AG09309 (cell line): ENCODE measurements at regions not wholly inside any gene's neighbourhood (a gene's known extent, or its start where the extent isn't known, plus 50 kb on each side); places are given as distances from the start of the nearest gene placed in this dataset.

Experiments used
- DNase-seq: peaks from one replicate; pipeline ENCODE4 v3.0.0-alpha.2; 2010; ENCODE audit warnings: low read depth
- H3K4me3 ChIP-seq: 2 replicates; pipeline ENCODE4 v1.5.1; 2011; ENCODE audit warnings: mild to moderate bottlenecking, low read depth, low read length, moderate library complexity; ENCODE audit not compliant: control insufficient read depth
- CTCF ChIP-seq: IDR thresholded peaks from 2 replicates; pipeline ENCODE4 v1.5.1; 2011; ENCODE audit warnings: mild to moderate bottlenecking, low read depth, low read length, inconsistent platforms; ENCODE audit not compliant: insufficient read depth, control insufficient read depth; ENCODE audit errors: missing control alignments

GRCh38 chr6:131381052-131381708 lies 191.8 kb upstream of the ARG1 start:
- no peak for DNase-seq
- H3K4me3 ChIP-seq = no peak overlapping the region

DNA sequence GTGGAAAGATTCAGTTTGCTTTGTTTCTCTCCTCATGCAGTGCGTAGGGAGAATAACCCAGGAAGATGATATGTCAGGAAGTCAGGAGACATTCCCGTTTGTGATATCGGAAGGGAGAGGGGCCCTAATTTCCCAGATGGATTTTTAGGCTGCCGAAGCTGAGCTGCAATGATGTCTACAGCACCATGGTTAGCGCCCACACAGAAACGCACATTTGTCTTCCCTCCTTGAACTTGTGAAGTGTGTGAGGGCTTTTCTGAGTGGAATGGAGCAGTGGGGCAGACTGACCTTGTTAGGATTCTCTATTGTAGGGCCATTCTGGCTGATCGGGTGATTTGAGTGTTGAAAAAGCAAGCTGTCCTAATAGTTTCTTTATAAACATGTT lies 191.3 kb upstream of the ARG1 start:
- H3K4me3 ChIP-seq = no peak overlapping the region
- no peak for TF ChIP-seq CTCF
- no peak for DNase-seq

More at GRCh38 chr6:131381052-131381708, 191.8 kb upstream of the ARG1 start:
- no peak for TF ChIP-seq CTCF

- no peak for TF ChIP-seq CTCF
- H3K4me3 ChIP-seq = no peak overlapping the region
- DNase-seq = no peak
Observed at GRCh38 chr6:131382631-131383030, 190.4 kb upstream of the ARG1 start.

DNA sequence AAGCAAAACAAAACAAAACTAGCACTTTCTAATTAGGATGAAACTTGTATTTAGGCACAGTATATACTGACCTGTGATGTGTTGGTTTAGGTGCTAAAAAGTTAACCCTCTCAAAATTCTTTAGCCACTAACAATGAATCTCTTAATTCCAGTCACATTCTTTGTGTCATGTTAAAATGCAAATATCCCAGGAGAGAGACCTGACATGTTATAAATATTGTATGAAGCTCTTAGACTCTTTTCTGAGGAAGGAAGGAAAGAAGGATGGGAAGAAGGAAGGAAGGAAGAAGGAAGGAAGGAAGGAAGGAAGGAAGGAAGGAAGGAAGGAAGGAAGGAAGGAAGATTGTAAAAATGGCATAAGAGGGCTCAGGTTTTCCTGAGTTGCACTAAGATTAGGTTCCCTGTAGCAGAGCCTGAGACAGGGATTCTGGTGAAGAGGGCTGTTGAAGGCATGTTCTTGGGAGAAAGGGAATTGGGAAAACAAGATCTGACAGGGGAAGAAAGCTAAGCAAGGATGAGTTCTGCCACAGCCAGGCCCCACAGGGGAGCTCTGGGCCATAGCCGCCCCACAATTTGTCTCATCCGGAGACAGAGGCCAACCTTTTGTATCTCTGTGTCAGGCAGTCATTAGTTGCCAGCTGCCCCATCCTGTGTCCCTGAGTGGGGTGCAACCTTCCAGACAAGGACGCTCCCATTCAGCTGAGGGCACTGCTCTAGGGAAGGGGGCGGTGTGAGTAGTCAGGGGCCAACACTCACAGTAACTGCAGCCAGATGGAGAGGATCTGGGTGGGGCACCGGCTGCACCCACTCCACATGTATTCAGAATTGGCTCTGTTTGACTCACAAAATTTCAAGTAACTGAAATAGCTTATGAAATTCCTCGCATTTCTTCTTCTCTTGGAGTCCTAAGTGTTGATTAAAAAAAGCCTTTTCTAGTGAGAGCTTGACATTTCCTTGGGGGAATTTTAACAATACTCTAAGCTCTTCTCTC lies 189.3 kb upstream of the ARG1 start:
- no peak overlapping the region for H3K4me3 ChIP-seq
- no peak for TF ChIP-seq CTCF
- no peak for DNase-seq

GRCh38 chr6:131387562-131388447 lies 185.2 kb upstream of the ARG1 start:
- TF ChIP-seq CTCF = peak; percentile 10
- H3K4me3 ChIP-seq = no peak overlapping the region
- DNase-seq = no peak

- H3K4me3 ChIP-seq = no peak overlapping the region
- DNase-seq = no peak
- TF ChIP-seq CTCF = no peak
Observed at GRCh38 chr6:131390322-131390721, 182.7 kb upstream of the ARG1 start.
